Fibroblast of lung (primary cell): ENCODE measurements at regions not wholly inside any gene's neighbourhood (a gene's known extent, or its start where the extent isn't known, plus 50 kb on each side); places are given as distances from the start of the nearest gene placed in this dataset.

Experiments
- DNase-seq, 2 donors: peaks; one replicate each; pipeline versions ENCODE4 v3.0.0 to v3.0.0-alpha.2; 2010; ENCODE audit warnings: low read depth in 2 of 2
- H2AFZ ChIP-seq: 2 replicates; pipeline ENCODE4 v1.5.1; 2012; ENCODE audit warnings: low read length, control low read depth, inconsistent platforms
- H3K27ac ChIP-seq: 2 replicates; pipeline ENCODE4 v1.5.1; 2011; ENCODE audit warnings: low read length, control low read depth; ENCODE audit not compliant: insufficient read depth
- H3K27me3 ChIP-seq: 2 replicates; pipeline ENCODE4 v1.5.1; 2011; ENCODE audit warnings: mild to moderate bottlenecking, low read length; ENCODE audit not compliant: control insufficient read depth, insufficient read depth
- H3K36me3 ChIP-seq: 2 replicates; pipeline ENCODE4 v1.5.1; 2011; ENCODE audit warnings: low read length; ENCODE audit not compliant: control insufficient read depth, insufficient read depth
- H3K4me1 ChIP-seq: 2 replicates; pipeline ENCODE4 v1.5.1; 2011; ENCODE audit warnings: low read length; ENCODE audit not compliant: control insufficient read depth, insufficient read depth; ENCODE audit errors: extremely low read depth
- H3K4me2 ChIP-seq: 2 replicates; pipeline ENCODE4 v1.5.1; 2011; ENCODE audit warnings: low read length, control low read depth; ENCODE audit not compliant: insufficient read depth; ENCODE audit errors: extremely low read depth
- H3K4me3 ChIP-seq, 4 experiments: fragments of 200-600 bp in 1 of 4; sonication (generic) in 1 of 4; replicated peaks in 1 of 4; 2 replicates each; pipeline ENCODE4 v1.5.1; 2011 to 2016; ENCODE audit warnings: low read length in 4 of 4, low read depth in 3 of 4, mild to moderate bottlenecking in 3 of 4, control low read depth in 2 of 4, inconsistent platforms in 1 of 4, mixed read lengths in 1 of 4; ENCODE audit not compliant: insufficient read depth in 1 of 4; ENCODE audit errors: control extremely low read depth in 1 of 4
- H3K79me2 ChIP-seq: 2 replicates; pipeline ENCODE4 v1.5.1; 2012; ENCODE audit warnings: mild to moderate bottlenecking, low read length, inconsistent platforms; ENCODE audit not compliant: control insufficient read depth, insufficient read depth
- H3K9ac ChIP-seq: 2 replicates; pipeline ENCODE4 v1.5.1; 2011; ENCODE audit warnings: mild to moderate bottlenecking, low read length, control low read depth; ENCODE audit not compliant: insufficient read depth
- H3K9me3 ChIP-seq: 2 replicates; pipeline ENCODE4 v1.5.1; 2012; ENCODE audit warnings: low read depth, low read length; ENCODE audit not compliant: control insufficient read depth, insufficient read depth
- H4K20me1 ChIP-seq: 2 replicates; pipeline ENCODE4 v1.5.1; 2011; ENCODE audit warnings: low read length; ENCODE audit not compliant: control insufficient read depth, insufficient read depth; ENCODE audit errors: extremely low read depth
- EZH2 ChIP-seq: IDR thresholded peaks from 2 replicates; pipeline ENCODE4 v1.5.1; 2012; ENCODE audit warnings: low read length, control low read depth, mild to moderate bottlenecking; ENCODE audit errors: missing control alignments
- TF ChIP-seq, protein P1 (sequence below), 2 donors: IDR thresholded peaks in 1 of 2; conservative IDR thresholded peaks in 1 of 2; 1 replicate in 1 of 2; 2 replicates in 1 of 2; pipeline ENCODE4 v1.5.1; 2011 to 2012; ENCODE audit warnings: low read length in 2 of 2, control low read depth in 1 of 2, inconsistent platforms in 1 of 2, low read depth in 1 of 2, mild to moderate bottlenecking in 1 of 2

DNA sequence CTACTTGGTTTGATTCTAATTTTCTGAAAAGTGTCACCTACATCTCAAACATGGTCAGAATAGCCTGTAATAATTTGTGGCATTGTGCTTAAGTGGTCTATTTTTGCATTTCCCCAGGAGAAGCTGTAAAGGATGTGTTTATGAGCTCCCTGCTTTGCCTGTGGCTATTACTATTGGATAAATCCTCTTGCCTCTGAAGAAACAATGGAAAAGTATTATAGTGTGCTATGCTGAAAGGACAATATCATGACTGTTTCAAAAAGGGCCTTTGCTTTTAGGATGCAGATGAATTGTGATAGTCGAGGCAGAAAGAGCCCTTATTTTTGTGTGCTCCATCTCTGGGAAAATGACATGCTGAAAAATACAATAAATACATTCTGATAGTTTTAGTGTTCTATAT lies 94.1 kb upstream of the ARMC3 start:
- no peaks in the 10 kb centered on the region for H3K27me3 ChIP-seq
- H3K27ac ChIP-seq: no peak overlapping the region
- H3K36me3 ChIP-seq: no peaks in the 10 kb centered on the region
- TF ChIP-seq EZH2: no peak
- TF ChIP-seq, protein P1, sequence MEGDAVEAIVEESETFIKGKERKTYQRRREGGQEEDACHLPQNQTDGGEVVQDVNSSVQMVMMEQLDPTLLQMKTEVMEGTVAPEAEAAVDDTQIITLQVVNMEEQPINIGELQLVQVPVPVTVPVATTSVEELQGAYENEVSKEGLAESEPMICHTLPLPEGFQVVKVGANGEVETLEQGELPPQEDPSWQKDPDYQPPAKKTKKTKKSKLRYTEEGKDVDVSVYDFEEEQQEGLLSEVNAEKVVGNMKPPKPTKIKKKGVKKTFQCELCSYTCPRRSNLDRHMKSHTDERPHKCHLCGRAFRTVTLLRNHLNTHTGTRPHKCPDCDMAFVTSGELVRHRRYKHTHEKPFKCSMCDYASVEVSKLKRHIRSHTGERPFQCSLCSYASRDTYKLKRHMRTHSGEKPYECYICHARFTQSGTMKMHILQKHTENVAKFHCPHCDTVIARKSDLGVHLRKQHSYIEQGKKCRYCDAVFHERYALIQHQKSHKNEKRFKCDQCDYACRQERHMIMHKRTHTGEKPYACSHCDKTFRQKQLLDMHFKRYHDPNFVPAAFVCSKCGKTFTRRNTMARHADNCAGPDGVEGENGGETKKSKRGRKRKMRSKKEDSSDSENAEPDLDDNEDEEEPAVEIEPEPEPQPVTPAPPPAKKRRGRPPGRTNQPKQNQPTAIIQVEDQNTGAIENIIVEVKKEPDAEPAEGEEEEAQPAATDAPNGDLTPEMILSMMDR (conservative IDR thresholded peaks at IDR 0.05 in 1 of 2, IDR thresholded peaks at IDR 0.05 in 1 of 2; ENCODE audit: low read depth in 1 of 2, low read length in 2 of 2): no peak
- no peaks in the 10 kb centered on the region for H3K79me2 ChIP-seq
- no peak overlapping the region for H3K4me2 ChIP-seq
- no peaks in the 10 kb centered on the region for H3K4me1 ChIP-seq
- H3K9me3 ChIP-seq: no peaks in the 10 kb centered on the region
- no peaks in the 10 kb centered on the region for H4K20me1 ChIP-seq
- no peak for DNase-seq
- no peak overlapping the region for H3K9ac ChIP-seq
- H3K4me3 ChIP-seq: no peak overlapping the region
- no peak overlapping the region for H2AFZ ChIP-seq

DNA sequence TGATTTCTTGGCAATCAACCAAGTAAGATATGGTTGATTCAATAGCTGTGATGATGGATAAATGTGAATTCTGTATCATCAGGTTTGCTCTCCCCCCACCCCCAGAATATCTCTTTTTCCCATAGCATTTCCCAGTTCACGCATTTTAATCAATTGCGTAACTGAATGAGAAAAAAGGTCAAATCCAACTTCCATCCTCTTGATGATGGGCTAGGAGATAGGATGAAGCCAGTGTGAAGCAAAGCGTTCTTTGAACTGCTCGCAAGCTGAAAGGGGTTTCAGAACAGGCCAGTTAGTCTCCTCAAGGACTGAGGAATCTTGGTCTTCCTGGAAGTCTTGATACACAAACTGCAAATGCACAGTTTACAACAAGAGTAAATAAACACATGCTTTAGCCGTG lies 94.5 kb upstream of the ARMC3 start:
- Histone ChIP-seq H3K4me3 (no peak overlapping the region), H3K79me2 (no peaks in the 10 kb centered on the region), H3K4me1 (no peaks in the 10 kb centered on the region), H3K36me3 (no peaks in the 10 kb centered on the region), H3K9me3 (no peaks in the 10 kb centered on the region), H4K20me1 (no peaks in the 10 kb centered on the region), H2AFZ (no peak overlapping the region), H3K27me3 (no peaks in the 10 kb centered on the region), H3K9ac (no peak overlapping the region), H3K4me2 (no peak overlapping the region), H3K27ac (no peak overlapping the region)
- no peak for DNase-seq
- TF ChIP-seq EZH2: no peak
- TF ChIP-seq, protein P1 (conservative IDR thresholded peaks at IDR 0.05 in 1 of 2, IDR thresholded peaks at IDR 0.05 in 1 of 2; ENCODE audit: low read depth in 1 of 2, low read length in 2 of 2): no peak

DNA sequence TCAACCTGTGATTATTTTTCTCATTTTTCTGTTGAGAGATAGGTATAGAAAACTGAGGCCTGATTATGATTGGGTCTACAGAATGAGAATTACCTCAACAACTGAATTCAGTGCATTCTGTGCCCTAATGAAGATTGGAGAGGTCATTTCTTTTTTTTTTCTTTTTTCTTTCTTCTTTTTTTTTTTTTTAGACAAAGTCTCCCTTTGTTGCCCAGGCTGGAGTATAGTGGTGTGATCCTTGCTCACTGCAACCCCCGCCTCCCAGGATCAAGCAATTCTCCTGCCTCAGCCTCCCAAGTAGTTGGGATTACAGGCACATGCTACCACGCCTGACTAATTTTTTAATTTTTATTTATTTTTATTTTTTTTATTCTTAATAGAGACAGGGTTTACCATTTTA lies 95.0 kb upstream of the ARMC3 start:
- H3K4me1 ChIP-seq: no peaks in the 10 kb centered on the region
- H3K9me3 ChIP-seq: no peaks in the 10 kb centered on the region
- H3K27me3 ChIP-seq: no peaks in the 10 kb centered on the region
- no peak overlapping the region for H3K4me2 ChIP-seq
- no peaks in the 10 kb centered on the region for H4K20me1 ChIP-seq
- H3K4me3 ChIP-seq: no peak overlapping the region
- no peak overlapping the region for H3K9ac ChIP-seq
- no peaks in the 10 kb centered on the region for H3K79me2 ChIP-seq
- no peak for DNase-seq
- no peak overlapping the region for H3K27ac ChIP-seq
- TF ChIP-seq, protein P1 (conservative IDR thresholded peaks at IDR 0.05 in 1 of 2, IDR thresholded peaks at IDR 0.05 in 1 of 2; ENCODE audit: low read depth in 1 of 2, low read length in 2 of 2): no peak
- no peak for TF ChIP-seq EZH2
- no peak overlapping the region for H2AFZ ChIP-seq
- H3K36me3 ChIP-seq: no peaks in the 10 kb centered on the region
